GM18508 (cell line): ENCODE measurements at regions not wholly inside any gene's neighbourhood (a gene's known extent, or its start where the extent isn't known, plus 50 kb on each side); places are given as distances from the start of the nearest gene placed in this dataset.

Experiments
- ATAC-seq: cut with Tn5 transposase; IDR thresholded peaks from one replicate; pipeline ENCODE4 v1.9.1; 2021; ENCODE audit warnings: moderate number of reproducible peaks; ENCODE audit not compliant: insufficient read depth, unreplicated experiment

GRCh38 chr2:217069263-217070042 lies 209.6 kb upstream of the TNP1 start:
- no peak for ATAC-seq

GRCh38 chr2:217068677-217069250 lies 208.9 kb upstream of the TNP1 start:
- ATAC-seq = no peak

GRCh38 chr2:217067787-217068186 lies 207.9 kb upstream of the TNP1 start:
- no peak for ATAC-seq

GRCh38 chr2:217066510-217067270 lies 206.8 kb upstream of the TNP1 start:
- no peak for ATAC-seq

- no peak for ATAC-seq
Measured at GRCh38 chr2:217065695-217066405, 206.0 kb upstream of the TNP1 start.

- ATAC-seq = no peak
Measured at GRCh38 chr2:217065012-217065290, 205.1 kb upstream of the TNP1 start.

GRCh38 chr2:217064234-217065011 lies 204.6 kb upstream of the TNP1 start:
- no peak for ATAC-seq

- ATAC-seq = no peak
Measured at GRCh38 chr2:217063238-217063755, 203.4 kb upstream of the TNP1 start.

- ATAC-seq = no peak
Measured at GRCh38 chr2:217062768-217063167, 202.9 kb upstream of the TNP1 start.

- no peak for ATAC-seq
Measured at GRCh38 chr2:217061916-217062505, 202.1 kb upstream of the TNP1 start.

GRCh38 chr2:217060951-217061547 lies 201.2 kb upstream of the TNP1 start:
- no peak for ATAC-seq

- ATAC-seq = no peak
Measured at GRCh38 chr2:217060516-217060915, 200.7 kb upstream of the TNP1 start.

- no peak for ATAC-seq
Measured at GRCh38 chr2:217058791-217059755, 199.2 kb upstream of the TNP1 start.

GRCh38 chr2:217057773-217058172 lies 197.9 kb upstream of the TNP1 start:
- ATAC-seq = no peak

- no peak for ATAC-seq
Measured at GRCh38 chr2:217055624-217056023, 195.8 kb upstream of the TNP1 start.

GRCh38 chr2:217054791-217055190 lies 194.9 kb upstream of the TNP1 start:
- ATAC-seq = no peak

- no peak for ATAC-seq
Measured at GRCh38 chr2:217052856-217053577, 193.2 kb upstream of the TNP1 start.
